IMR-90 (cell line): ENCODE measurements at regions not wholly inside any gene's neighbourhood (a gene's known extent, or its start where the extent isn't known, plus 50 kb on each side); places are given as distances from the start of the nearest gene placed in this dataset.

Experiments used
- ATAC-seq: fragments of 200-7000 bp; cut with Tn5 transposase; 2 replicates; pipeline ENCODE4 v1.9.1; 2020; ENCODE audit warnings: low read depth, mild to moderate bottlenecking, moderate library complexity
- BruUV-seq: library from RNA; stranded (reverse); fragments of 400-500 nt; replicated peaks from 2 replicates; lab custom pipeline; 2021; lab: Mats Ljungman, UMichigan
- CTCF ChIA-PET: fragments of 300-600 bp; formaldehyde crosslinking; extraction: SDS; loops from one replicate; lab custom pipeline; 2021; ENCODE audit warnings: antibody characterized with exemption; lab: Yijun Ruan, JAX
- POLR2A ChIA-PET: fragments of 300-600 bp; sonication (Branson Sonifier 250); formaldehyde crosslinking; loops from one replicate; lab custom pipeline; 2022; ENCODE audit warnings: antibody characterized with exemption; ENCODE audit not compliant: unreplicated experiment; lab: Charles Lee
- DNase-seq: peaks from one replicate; pipeline ENCODE4 v3.0.0; 2013
- H2AFZ ChIP-seq: replicated peaks from 2 replicates; pipeline ENCODE3; 2013; ENCODE audit warnings: low read length, mild to moderate bottlenecking; ENCODE audit not compliant: poor library complexity
- H2AK5ac ChIP-seq: 2 replicates; pipeline ENCODE4 v1.6.1; 2013; ENCODE audit warnings: low read depth, low read length, inconsistent platforms
- H2AK9ac ChIP-seq: replicated peaks from 2 replicates; pipeline ENCODE3; 2013; ENCODE audit warnings: mild to moderate bottlenecking, low read depth, low read length, moderate library complexity; ENCODE audit not compliant: poor library complexity
- H2BK120ac ChIP-seq: 2 replicates; pipeline ENCODE4 v1.6.1; 2013; ENCODE audit warnings: low read depth, low read length, inconsistent platforms
- H2BK15ac ChIP-seq: 3 replicates; pipeline ENCODE4 v1.6.1; 2013; ENCODE audit warnings: low read depth, low read length, inconsistent platforms
- H2BK20ac ChIP-seq: 2 replicates; pipeline ENCODE4 v1.6.1; 2013; ENCODE audit warnings: low read depth, mild to moderate bottlenecking, inconsistent platforms, low read length, moderate library complexity
- H2BK5ac ChIP-seq: 2 replicates; pipeline ENCODE4 v1.6.1; 2013; ENCODE audit warnings: mild to moderate bottlenecking, low read depth, low read length, inconsistent platforms; ENCODE audit not compliant: poor library complexity, severe bottlenecking
- H3K14ac ChIP-seq: replicated peaks from 2 replicates; pipeline ENCODE4 v1.6.1; 2013; ENCODE audit warnings: low read depth, low read length, inconsistent platforms
- H3K18ac ChIP-seq: 2 replicates; pipeline ENCODE4 v1.6.1; 2013; ENCODE audit warnings: low read depth, low read length, control low read depth
- H3K23ac ChIP-seq: 2 replicates; pipeline ENCODE4 v1.6.1; 2013; ENCODE audit warnings: low read depth, low read length, inconsistent platforms
- H3K27ac ChIP-seq: 2 replicates; pipeline ENCODE4 v1.5.1; 2013; ENCODE audit warnings: mild to moderate bottlenecking, control low read depth, low read length; ENCODE audit not compliant: insufficient read depth
- H3K27me3 ChIP-seq: 2 replicates; pipeline ENCODE4 v1.6.1; 2013; ENCODE audit warnings: low read length; ENCODE audit not compliant: control insufficient read depth, insufficient read depth
- H3K36me3 ChIP-seq: 2 replicates; pipeline ENCODE4 v1.6.1; 2013; ENCODE audit warnings: low read length, mixed read lengths; ENCODE audit not compliant: control insufficient read depth, insufficient read depth
- H3K4ac ChIP-seq: 2 replicates; pipeline ENCODE4 v1.6.1; 2013; ENCODE audit warnings: low read depth, low read length, inconsistent platforms
- H3K4me1 ChIP-seq: 2 replicates; pipeline ENCODE4 v1.6.1; 2013; ENCODE audit warnings: low read length, mixed read lengths; ENCODE audit not compliant: control insufficient read depth, insufficient read depth
- H3K4me2 ChIP-seq: 2 replicates; pipeline ENCODE4 v1.6.1; 2013; ENCODE audit warnings: low read depth, mild to moderate bottlenecking, control low read depth, low read length, moderate library complexity
- H3K4me3 ChIP-seq: 2 replicates; pipeline ENCODE4 v1.5.1; 2013; ENCODE audit warnings: low read depth, mild to moderate bottlenecking, control low read depth, low read length, moderate library complexity; ENCODE audit not compliant: insufficient read depth
- H3K56ac ChIP-seq: 2 replicates; pipeline ENCODE4 v1.6.1; 2013; ENCODE audit warnings: low read length, inconsistent platforms; ENCODE audit not compliant: insufficient read depth; ENCODE audit errors: extremely low read depth
- H3K79me1 ChIP-seq, 2 experiments: 2 replicates each; pipeline ENCODE4 v1.6.1; 2013; ENCODE audit warnings: low read length in 2 of 2, inconsistent platforms in 1 of 2, low read depth in 1 of 2
- H3K9ac ChIP-seq: 2 replicates; pipeline ENCODE4 v1.6.1; 2013; ENCODE audit warnings: low read depth, low read length, control low read depth
- H3K9me1 ChIP-seq: 2 replicates; pipeline ENCODE4 v1.6.1; 2013; ENCODE audit warnings: low read length, inconsistent platforms; ENCODE audit not compliant: insufficient read depth
- H3K9me3 ChIP-seq: 2 replicates; pipeline ENCODE4 v1.6.1; 2013; ENCODE audit warnings: low read length; ENCODE audit not compliant: control insufficient read depth, insufficient read depth
- H4K20me1 ChIP-seq: 2 replicates; pipeline ENCODE4 v1.6.1; 2013; ENCODE audit warnings: low read length, inconsistent platforms; ENCODE audit not compliant: insufficient read depth
- H4K5ac ChIP-seq: 2 replicates; pipeline ENCODE4 v1.6.1; 2013; ENCODE audit warnings: mild to moderate bottlenecking, low read depth, low read length, control low read depth
- H4K8ac ChIP-seq, 2 experiments: 2 replicates each; pipeline ENCODE4 v1.6.1; 2013; ENCODE audit warnings: low read depth in 2 of 2, low read length in 2 of 2, control low read depth in 1 of 2, inconsistent platforms in 1 of 2
- H4K91ac ChIP-seq: 2 replicates; pipeline ENCODE4 v1.6.1; 2013; ENCODE audit warnings: low read depth, low read length, inconsistent platforms; ENCODE audit not compliant: insufficient read depth
- CEBPB ChIP-seq: IDR thresholded peaks from 2 replicates; pipeline ENCODE4 v1.6.1; 2012; ENCODE audit warnings: low read depth, low read length, improper control_type of control experiment
- CHD1 ChIP-seq: IDR thresholded peaks from 2 replicates; pipeline ENCODE4 v1.6.1; 2012; ENCODE audit warnings: low read depth, low read length, improper control_type of control experiment
- MAFK ChIP-seq: IDR thresholded peaks from 2 replicates; pipeline ENCODE4 v1.6.1; 2012; ENCODE audit warnings: low read depth, low read length, improper control_type of control experiment
- MAZ ChIP-seq: IDR thresholded peaks from 2 replicates; pipeline ENCODE4 v1.6.1; 2012; ENCODE audit warnings: low read depth, mild to moderate bottlenecking, low read length, improper control_type of control experiment, moderate library complexity, borderline replicate concordance
- MXI1 ChIP-seq: IDR thresholded peaks from 2 replicates; pipeline ENCODE4 v1.6.1; 2012; ENCODE audit warnings: low read depth, mild to moderate bottlenecking, low read length, moderate library complexity, borderline replicate concordance
- NFE2L2 ChIP-seq: fragments of 150-350 bp; IDR thresholded peaks from 2 replicates; pipeline ENCODE4 v1.6.1; 2016; ENCODE audit warnings: low read depth, mild to moderate bottlenecking, low read length
- RAD21 ChIP-seq: IDR thresholded peaks from 2 replicates; pipeline ENCODE4 v1.6.1; 2012; ENCODE audit warnings: low read length, improper control_type of control experiment
- RCOR1 ChIP-seq: IDR thresholded peaks from 2 replicates; pipeline ENCODE4 v1.6.1; 2012; ENCODE audit warnings: mild to moderate bottlenecking, low read length, improper control_type of control experiment; ENCODE audit not compliant: insufficient replicate concordance
- SMC3 ChIP-seq: fragments of 150-350 bp; IDR thresholded peaks from 2 replicates; pipeline ENCODE4 v1.6.1; 2016; ENCODE audit warnings: low read depth, mild to moderate bottlenecking, antibody characterized with exemption, low read length, moderate library complexity
- WGBS, 2 experiments: methylation state at CpG; one replicate each; pipeline versions ENCODE4 v1.1.5 to v1.1.7; 2013; ENCODE audit warnings: missing lambda C conversion rate in 2 of 2; ENCODE audit not compliant: insufficient read length in 1 of 2; ENCODE audit errors: extremely low coverage in 2 of 2; 5-methylcytosine and 5-hydroxymethylcytosine counted together
- dilution Hi-C: fragments of 300-500 bp; cut with HindIII; formaldehyde crosslinking; loops from one replicate; pipeline ENCODE4 v1.14.3; 2018; ENCODE audit warnings: low sequenced_read_pairs; ENCODE audit not compliant: unreplicated experiment
- in situ Hi-C: fragments of 300-500 bp; cut with MboI; formaldehyde crosslinking; loops from 3 replicates; pipeline ENCODE4 v1.14.3; 2019; ENCODE audit warnings: low sequenced_read_pairs, inconsistent platforms, mixed read lengths
- intact Hi-C: fragments of 100-400 bp; cut with micrococcal nuclease; formaldehyde crosslinking; loops from 2 replicates; pipeline ENCODE4 v1.10.0; 2022
- TF ChIP-seq, protein P1 (sequence below): conservative IDR thresholded peaks from 2 replicates; pipeline ENCODE4 v1.5.1; 2012; ENCODE audit warnings: mild to moderate bottlenecking, low read depth, low read length, improper control_type of control experiment
- TF ChIP-seq, protein P2 (sequence below): fragments of 150-350 bp; IDR thresholded peaks from 2 replicates; pipeline ENCODE4 v1.6.1; 2016; ENCODE audit warnings: low read depth, mild to moderate bottlenecking, low read length, moderate library complexity, borderline replicate concordance

DNA sequence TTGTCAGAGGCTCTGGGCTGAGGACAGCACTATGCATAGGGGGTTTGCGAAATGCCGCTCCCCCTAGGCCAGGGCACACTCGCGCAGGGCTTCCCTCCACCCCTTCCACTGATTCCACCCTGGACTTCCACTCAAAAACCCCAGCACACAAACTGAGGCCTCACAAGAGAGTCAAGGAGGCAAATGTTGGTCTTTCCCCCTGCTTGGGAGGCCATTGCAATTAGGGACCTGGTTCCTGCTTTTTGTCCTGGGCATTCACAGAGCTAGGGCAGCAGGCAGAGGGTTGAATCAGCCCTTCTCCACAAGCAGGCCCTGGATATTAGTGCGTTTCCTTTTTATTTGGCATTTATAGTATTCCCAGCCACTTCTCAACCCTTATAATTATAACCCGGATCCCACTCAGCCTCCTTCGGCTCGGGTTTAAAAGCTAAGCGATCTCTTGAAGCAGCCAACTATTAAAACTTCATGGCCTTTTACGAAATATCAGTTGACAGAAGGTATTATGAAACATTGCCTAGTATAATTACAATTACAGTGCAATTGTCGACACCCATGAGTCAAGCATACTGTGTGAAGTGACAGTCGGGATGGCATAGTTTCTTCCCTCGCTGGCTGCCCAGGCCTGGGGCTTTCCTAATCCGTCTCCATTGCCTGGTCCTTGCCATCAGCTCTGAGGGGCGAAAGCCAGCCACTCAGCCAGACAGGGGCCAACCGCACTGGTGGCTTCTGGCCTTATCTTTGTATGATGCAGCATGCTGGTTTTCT is 285.5 kb upstream of the MAP3K1 start:
- no peaks in the 10 kb centered on the region for H4K20me1 ChIP-seq
- in situ Hi-C loops = no loop called here
- no peak overlapping the region for H2BK120ac ChIP-seq
- no peak overlapping the region for H3K18ac ChIP-seq
- WGBS, 2 experiments = 78% methylated on average over 6 of the region's 16 CpGs; no CpG with 5 or more reads in 1 of the 2 experiments
- no peak overlapping the region for H2BK20ac ChIP-seq
- ATAC-seq (no peak), DNase-seq (no peak)
- H3K56ac ChIP-seq = no peak overlapping the region
- TF ChIP-seq CEBPB (no peak), RAD21 (no peak), NFE2L2 (no peak), RCOR1 (no peak), MXI1 (no peak), MAZ (no peak), MAFK (no peak), SMC3 (no peak), CHD1 (no peak)
- TF ChIP-seq, protein P1, sequence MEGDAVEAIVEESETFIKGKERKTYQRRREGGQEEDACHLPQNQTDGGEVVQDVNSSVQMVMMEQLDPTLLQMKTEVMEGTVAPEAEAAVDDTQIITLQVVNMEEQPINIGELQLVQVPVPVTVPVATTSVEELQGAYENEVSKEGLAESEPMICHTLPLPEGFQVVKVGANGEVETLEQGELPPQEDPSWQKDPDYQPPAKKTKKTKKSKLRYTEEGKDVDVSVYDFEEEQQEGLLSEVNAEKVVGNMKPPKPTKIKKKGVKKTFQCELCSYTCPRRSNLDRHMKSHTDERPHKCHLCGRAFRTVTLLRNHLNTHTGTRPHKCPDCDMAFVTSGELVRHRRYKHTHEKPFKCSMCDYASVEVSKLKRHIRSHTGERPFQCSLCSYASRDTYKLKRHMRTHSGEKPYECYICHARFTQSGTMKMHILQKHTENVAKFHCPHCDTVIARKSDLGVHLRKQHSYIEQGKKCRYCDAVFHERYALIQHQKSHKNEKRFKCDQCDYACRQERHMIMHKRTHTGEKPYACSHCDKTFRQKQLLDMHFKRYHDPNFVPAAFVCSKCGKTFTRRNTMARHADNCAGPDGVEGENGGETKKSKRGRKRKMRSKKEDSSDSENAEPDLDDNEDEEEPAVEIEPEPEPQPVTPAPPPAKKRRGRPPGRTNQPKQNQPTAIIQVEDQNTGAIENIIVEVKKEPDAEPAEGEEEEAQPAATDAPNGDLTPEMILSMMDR = no peak
- TF ChIP-seq, protein P2, sequence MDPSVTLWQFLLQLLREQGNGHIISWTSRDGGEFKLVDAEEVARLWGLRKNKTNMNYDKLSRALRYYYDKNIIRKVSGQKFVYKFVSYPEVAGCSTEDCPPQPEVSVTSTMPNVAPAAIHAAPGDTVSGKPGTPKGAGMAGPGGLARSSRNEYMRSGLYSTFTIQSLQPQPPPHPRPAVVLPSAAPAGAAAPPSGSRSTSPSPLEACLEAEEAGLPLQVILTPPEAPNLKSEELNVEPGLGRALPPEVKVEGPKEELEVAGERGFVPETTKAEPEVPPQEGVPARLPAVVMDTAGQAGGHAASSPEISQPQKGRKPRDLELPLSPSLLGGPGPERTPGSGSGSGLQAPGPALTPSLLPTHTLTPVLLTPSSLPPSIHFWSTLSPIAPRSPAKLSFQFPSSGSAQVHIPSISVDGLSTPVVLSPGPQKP = no peak
- no peak overlapping the region for H3K4me3 ChIP-seq
- H4K8ac ChIP-seq = no peak overlapping the region
- dilution Hi-C loops = no loop called here
- no peaks in the 10 kb centered on the region for H3K79me1 ChIP-seq
- no peaks in the 10 kb centered on the region for H3K36me3 ChIP-seq
- no peak overlapping the region for H2AK9ac ChIP-seq
- no peak overlapping the region for H3K14ac ChIP-seq
- H3K23ac ChIP-seq = no peak overlapping the region
- no peaks in the 10 kb centered on the region for H3K9me1 ChIP-seq
- no peak overlapping the region for H3K9ac ChIP-seq
- ChIA-PET CTCF (no interaction called here), POLR2A (no interaction called here)
- H3K27me3 ChIP-seq = no peaks in the 10 kb centered on the region
- no peaks in the 10 kb centered on the region for H3K4me1 ChIP-seq
- no peak overlapping the region for H2AK5ac ChIP-seq
- H3K4me2 ChIP-seq = no peak overlapping the region
- no peak overlapping the region for H3K4ac ChIP-seq
- no peak overlapping the region for H3K27ac ChIP-seq
- H2AFZ ChIP-seq = no peak overlapping the region
- no peak overlapping the region for H4K5ac ChIP-seq
- intact Hi-C loops = no loop called here
- no peak overlapping the region for H4K91ac ChIP-seq
- no peak overlapping the region for H2BK5ac ChIP-seq
- no peak overlapping the region for H2BK15ac ChIP-seq
- no peaks in the 10 kb centered on the region for H3K9me3 ChIP-seq
- BruUV-seq = no TSS peak
